ENCODE measurements at regions not wholly inside any gene's neighbourhood (a gene's known extent, or its start where the extent isn't known, plus 50 kb on each side); places are given as distances from the start of the nearest gene placed in this dataset.

GRCh38 chr5:118529361-118530144 is 458.8 kb downstream of the DTWD2 start (continued):
- TF ChIP-seq, protein P1, sequence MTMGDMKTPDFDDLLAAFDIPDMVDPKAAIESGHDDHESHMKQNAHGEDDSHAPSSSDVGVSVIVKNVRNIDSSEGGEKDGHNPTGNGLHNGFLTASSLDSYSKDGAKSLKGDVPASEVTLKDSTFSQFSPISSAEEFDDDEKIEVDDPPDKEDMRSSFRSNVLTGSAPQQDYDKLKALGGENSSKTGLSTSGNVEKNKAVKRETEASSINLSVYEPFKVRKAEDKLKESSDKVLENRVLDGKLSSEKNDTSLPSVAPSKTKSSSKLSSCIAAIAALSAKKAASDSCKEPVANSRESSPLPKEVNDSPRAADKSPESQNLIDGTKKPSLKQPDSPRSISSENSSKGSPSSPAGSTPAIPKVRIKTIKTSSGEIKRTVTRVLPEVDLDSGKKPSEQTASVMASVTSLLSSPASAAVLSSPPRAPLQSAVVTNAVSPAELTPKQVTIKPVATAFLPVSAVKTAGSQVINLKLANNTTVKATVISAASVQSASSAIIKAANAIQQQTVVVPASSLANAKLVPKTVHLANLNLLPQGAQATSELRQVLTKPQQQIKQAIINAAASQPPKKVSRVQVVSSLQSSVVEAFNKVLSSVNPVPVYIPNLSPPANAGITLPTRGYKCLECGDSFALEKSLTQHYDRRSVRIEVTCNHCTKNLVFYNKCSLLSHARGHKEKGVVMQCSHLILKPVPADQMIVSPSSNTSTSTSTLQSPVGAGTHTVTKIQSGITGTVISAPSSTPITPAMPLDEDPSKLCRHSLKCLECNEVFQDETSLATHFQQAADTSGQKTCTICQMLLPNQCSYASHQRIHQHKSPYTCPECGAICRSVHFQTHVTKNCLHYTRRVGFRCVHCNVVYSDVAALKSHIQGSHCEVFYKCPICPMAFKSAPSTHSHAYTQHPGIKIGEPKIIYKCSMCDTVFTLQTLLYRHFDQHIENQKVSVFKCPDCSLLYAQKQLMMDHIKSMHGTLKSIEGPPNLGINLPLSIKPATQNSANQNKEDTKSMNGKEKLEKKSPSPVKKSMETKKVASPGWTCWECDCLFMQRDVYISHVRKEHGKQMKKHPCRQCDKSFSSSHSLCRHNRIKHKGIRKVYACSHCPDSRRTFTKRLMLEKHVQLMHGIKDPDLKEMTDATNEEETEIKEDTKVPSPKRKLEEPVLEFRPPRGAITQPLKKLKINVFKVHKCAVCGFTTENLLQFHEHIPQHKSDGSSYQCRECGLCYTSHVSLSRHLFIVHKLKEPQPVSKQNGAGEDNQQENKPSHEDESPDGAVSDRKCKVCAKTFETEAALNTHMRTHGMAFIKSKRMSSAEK (CRISPR knock-in tag; IDR thresholded peaks at IDR 0.05; ENCODE audit: borderline replicate concordance) = no peak

- DNase-seq (ENCODE audit: low spot score) = no peak
- Mint-ChIP-seq H3K36me3 (no peaks in the 10 kb centered on the region), H3K27ac (no peak overlapping the region), H3K4me3 (no peak overlapping the region), H3K4me1 (peaks cover 9% of the 10 kb centered on the region), H3K27me3 (ENCODE audit: low read depth) (no peaks in the 10 kb centered on the region), H3K9me3 (no peaks in the 10 kb centered on the region)
- no peak for ATAC-seq
- ChIA-PET CTCF (no interaction called here), POLR2A (no interaction called here)
- TF ChIP-seq SMAD3 (CRISPR knock-in tag; IDR thresholded peaks at IDR 0.05; ENCODE audit: borderline replicate concordance) = no peak
- TF ChIP-seq, protein P2, sequence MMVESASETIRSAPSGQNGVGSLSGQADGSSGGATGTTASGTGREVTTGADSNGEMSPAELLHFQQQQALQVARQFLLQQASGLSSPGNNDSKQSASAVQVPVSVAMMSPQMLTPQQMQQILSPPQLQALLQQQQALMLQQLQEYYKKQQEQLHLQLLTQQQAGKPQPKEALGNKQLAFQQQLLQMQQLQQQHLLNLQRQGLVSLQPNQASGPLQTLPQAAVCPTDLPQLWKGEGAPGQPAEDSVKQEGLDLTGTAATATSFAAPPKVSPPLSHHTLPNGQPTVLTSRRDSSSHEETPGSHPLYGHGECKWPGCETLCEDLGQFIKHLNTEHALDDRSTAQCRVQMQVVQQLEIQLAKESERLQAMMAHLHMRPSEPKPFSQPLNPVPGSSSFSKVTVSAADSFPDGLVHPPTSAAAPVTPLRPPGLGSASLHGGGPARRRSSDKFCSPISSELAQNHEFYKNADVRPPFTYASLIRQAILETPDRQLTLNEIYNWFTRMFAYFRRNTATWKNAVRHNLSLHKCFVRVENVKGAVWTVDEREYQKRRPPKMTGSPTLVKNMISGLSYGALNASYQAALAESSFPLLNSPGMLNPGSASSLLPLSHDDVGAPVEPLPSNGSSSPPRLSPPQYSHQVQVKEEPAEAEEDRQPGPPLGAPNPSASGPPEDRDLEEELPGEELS (CRISPR knock-in tag; IDR thresholded peaks at IDR 0.05) = no peak
- TF ChIP-seq AR (CRISPR knock-in tag; IDR thresholded peaks at IDR 0.05) = no peak
- TF ChIP-seq, protein P3, sequence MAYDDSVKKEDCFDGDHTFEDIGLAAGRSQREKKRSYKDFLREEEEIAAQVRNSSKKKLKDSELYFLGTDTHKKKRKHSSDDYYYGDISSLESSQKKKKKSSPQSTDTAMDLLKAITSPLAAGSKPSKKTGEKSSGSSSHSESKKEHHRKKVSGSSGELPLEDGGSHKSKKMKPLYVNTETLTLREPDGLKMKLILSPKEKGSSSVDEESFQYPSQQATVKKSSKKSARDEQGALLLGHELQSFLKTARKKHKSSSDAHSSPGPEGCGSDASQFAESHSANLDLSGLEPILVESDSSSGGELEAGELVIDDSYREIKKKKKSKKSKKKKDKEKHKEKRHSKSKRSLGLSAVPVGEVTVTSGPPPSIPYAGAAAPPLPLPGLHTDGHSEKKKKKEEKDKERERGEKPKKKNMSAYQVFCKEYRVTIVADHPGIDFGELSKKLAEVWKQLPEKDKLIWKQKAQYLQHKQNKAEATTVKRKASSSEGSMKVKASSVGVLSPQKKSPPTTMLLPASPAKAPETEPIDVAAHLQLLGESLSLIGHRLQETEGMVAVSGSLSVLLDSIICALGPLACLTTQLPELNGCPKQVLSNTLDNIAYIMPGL (CRISPR knock-in tag; IDR thresholded peaks at IDR 0.05) = no peak
- TF ChIP-seq, protein P4, sequence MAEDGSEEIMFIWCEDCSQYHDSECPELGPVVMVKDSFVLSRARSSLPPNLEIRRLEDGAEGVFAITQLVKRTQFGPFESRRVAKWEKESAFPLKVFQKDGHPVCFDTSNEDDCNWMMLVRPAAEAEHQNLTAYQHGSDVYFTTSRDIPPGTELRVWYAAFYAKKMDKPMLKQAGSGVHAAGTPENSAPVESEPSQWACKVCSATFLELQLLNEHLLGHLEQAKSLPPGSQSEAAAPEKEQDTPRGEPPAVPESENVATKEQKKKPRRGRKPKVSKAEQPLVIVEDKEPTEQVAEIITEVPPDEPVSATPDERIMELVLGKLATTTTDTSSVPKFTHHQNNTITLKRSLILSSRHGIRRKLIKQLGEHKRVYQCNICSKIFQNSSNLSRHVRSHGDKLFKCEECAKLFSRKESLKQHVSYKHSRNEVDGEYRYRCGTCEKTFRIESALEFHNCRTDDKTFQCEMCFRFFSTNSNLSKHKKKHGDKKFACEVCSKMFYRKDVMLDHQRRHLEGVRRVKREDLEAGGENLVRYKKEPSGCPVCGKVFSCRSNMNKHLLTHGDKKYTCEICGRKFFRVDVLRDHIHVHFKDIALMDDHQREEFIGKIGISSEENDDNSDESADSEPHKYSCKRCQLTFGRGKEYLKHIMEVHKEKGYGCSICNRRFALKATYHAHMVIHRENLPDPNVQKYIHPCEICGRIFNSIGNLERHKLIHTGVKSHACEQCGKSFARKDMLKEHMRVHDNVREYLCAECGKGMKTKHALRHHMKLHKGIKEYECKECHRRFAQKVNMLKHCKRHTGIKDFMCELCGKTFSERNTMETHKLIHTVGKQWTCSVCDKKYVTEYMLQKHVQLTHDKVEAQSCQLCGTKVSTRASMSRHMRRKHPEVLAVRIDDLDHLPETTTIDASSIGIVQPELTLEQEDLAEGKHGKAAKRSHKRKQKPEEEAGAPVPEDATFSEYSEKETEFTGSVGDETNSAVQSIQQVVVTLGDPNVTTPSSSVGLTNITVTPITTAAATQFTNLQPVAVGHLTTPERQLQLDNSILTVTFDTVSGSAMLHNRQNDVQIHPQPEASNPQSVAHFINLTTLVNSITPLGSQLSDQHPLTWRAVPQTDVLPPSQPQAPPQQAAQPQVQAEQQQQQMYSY (CRISPR knock-in tag; IDR thresholded peaks at IDR 0.05) = no peak
- no peak for TF ChIP-seq ATF6 (CRISPR knock-in tag; IDR thresholded peaks at IDR 0.05)
- no peak for TF ChIP-seq EMX1 (CRISPR knock-in tag; IDR thresholded peaks at IDR 0.05)
- no peak for TF ChIP-seq ZNF317 (CRISPR knock-in tag; IDR thresholded peaks at IDR 0.05; ENCODE audit: borderline replicate concordance, low read depth)
- TF ChIP-seq MXD4 (CRISPR knock-in tag; IDR thresholded peaks at IDR 0.05; ENCODE audit: borderline replicate concordance) = no peak
- TF ChIP-seq CREM (CRISPR knock-in tag; IDR thresholded peaks at IDR 0.05) = no peak
- no peak for TF ChIP-seq NR2C2 (CRISPR knock-in tag; IDR thresholded peaks at IDR 0.05)
- no peak for TF ChIP-seq IRF1 (CRISPR knock-in tag; IDR thresholded peaks at IDR 0.05)
- no peak for TF ChIP-seq CTCF (IDR thresholded peaks at IDR 0.05)
Measured at GRCh38 chr5:118522626-118523025, 465.7 kb downstream of the DTWD2 start.
